Panc1 (cell line): ENCODE measurements at regions not wholly inside any gene's neighbourhood (a gene's known extent, or its start where the extent isn't known, plus 50 kb on each side); places are given as distances from the start of the nearest gene placed in this dataset.

Source experiments
- CTCF ChIP-seq: fragments of 450-650 bp; IDR thresholded peaks from 2 replicates; pipeline ENCODE4 v1.5.1; 2017; ENCODE audit warnings: mild to moderate bottlenecking
- POLR2AphosphoS5 ChIP-seq: IDR thresholded peaks from 2 replicates; pipeline ENCODE4 v1.6.1; 2012; ENCODE audit warnings: mild to moderate bottlenecking, low read depth, low read length, moderate library complexity
- REST ChIP-seq, 2 experiments: IDR thresholded peaks; 2 replicates each; pipeline ENCODE4 v1.6.1; 2011 to 2012; ENCODE audit warnings: low read depth in 2 of 2, control low read depth in 1 of 2, low read length in 1 of 2, mild to moderate bottlenecking in 1 of 2, moderate library complexity in 1 of 2; ENCODE audit not compliant: insufficient read depth in 1 of 2

- TF ChIP-seq CTCF: no peak
- TF ChIP-seq POLR2AphosphoS5: no peak
- TF ChIP-seq REST (IDR thresholded peaks at IDR 0.05; ENCODE audit: insufficient read depth in 1 of 2, low read depth in 2 of 2, low read length in 1 of 2): no peak
These were observed 873.4 kb downstream of the KCNMA1 start for GRCh38 chr10:76764177-76764576.
